GM12874 (cell line): ENCODE measurements at regions not wholly inside any gene's neighbourhood (a gene's known extent, or its start where the extent isn't known, plus 50 kb on each side); places are given as distances from the start of the nearest gene placed in this dataset.

ENCODE experiments used
- CTCF ChIP-seq: IDR thresholded peaks from 2 replicates; pipeline ENCODE4 v1.5.1; 2011; ENCODE audit warnings: low read depth, mild to moderate bottlenecking, control low read depth, low read length, moderate library complexity; ENCODE audit not compliant: insufficient read depth

DNA sequence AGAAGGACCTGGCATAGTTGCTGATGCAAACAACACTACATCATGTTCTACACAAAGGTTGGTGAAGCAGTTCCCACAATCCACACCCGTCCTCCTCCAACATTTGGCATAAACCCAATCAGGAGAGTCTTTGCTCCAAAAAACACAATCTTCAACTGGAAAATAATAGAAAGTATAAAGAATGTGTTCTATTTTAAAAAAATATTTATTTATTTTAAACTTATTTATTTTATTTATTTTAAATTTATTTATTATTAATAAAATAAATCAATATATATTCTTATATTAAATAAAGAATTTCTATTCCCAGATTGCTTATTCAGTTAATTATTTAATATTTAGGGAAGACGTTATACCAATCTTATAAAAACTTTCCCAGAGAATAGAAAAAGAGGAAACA lies 1753.7 kb upstream of the AGA start:
- no peak for TF ChIP-seq CTCF

GRCh38 chr4:179196511-179196910 lies 1754.3 kb upstream of the AGA start:
- no peak for TF ChIP-seq CTCF

DNA sequence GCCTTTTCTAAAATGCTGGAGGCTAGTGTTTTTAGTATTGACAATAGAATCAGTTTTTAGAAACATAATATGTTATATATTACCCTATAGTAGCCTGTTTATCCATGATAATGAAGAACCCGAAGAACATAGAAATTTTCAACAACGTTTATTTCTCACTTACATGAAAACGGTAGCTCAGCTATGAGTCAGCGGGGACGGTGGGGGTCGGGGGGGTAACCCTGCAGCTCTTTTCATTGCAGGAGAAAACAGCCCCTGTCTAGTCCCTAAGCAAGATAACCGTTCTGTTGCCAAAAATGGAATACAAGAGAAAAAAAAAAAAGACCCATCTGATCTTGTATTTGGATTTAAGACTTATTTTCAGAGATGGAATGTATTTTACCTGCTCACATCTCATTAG lies 1758.4 kb upstream of the AGA start:
- no peak for TF ChIP-seq CTCF

GRCh38 chr4:179225594-179225993 lies 1783.4 kb upstream of the AGA start:
- no peak for TF ChIP-seq CTCF

DNA sequence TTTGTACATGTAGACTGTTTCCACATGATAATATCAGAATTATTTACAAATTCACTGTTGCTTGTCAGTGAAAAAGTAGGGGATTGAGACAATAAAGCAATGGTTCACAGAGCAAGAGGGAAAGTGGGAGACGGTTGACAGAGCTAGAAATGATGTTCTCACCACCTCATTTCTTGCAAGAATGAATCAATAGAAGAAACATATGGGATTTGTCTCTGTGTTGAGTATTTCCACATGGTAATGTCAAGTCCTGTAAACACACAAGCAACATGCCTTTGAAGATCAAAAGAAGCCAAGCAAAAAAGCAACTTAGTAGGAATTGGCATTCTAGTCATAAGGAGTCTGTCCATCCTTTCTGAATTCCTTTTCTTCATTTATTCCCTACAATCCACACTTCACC lies 1806.6 kb upstream of the AGA start:
- no peak for TF ChIP-seq CTCF

DNA sequence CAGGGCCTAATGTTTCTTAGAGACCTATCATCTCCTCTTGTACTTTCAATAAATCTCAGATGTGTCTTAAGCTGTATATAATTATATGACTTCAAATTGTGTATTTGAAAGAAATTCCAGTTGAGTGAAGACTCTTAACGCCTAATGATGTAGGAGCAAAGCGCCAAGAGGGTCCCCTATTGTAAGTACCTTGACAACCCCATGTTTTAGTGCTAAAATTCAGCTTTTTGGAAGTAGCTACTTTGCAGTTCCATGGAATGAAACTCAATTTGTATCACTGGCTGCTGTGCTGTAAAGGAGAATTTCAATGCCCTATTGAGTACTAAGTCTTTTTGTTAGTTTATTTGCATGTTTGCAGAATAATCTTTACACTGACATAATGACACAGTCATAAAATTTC lies 1826.6 kb upstream of the AGA start:
- no peak for TF ChIP-seq CTCF

DNA sequence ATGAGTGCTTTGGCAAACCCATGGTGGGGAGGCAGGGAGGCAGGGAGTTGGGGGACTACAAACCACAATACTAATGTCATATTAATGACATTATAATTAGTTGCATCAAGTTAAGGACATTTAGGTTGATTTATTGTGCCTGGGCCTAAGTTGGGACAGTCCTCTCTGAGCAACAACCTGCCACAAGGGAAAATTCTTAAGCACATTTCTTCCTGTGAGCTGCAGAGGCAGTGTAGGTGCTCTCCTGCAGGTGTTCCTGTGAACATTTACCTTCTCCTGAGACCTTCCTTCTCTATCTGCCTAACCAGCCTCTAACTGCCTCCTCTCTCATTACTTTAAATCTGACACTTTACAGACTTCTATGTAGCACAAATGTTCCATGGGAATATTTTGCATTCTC lies 1830.0 kb upstream of the AGA start:
- no peak for TF ChIP-seq CTCF

- no peak for TF ChIP-seq CTCF
These were observed 1836.4 kb upstream of the AGA start for GRCh38 chr4:179278647-179279046.
